Heart right ventricle (tissue), 16 donors: ENCODE measurements at regions not wholly inside any gene's neighbourhood (a gene's known extent, or its start where the extent isn't known, plus 50 kb on each side); places are given as distances from the start of the nearest gene placed in this dataset.
"Not testable (repeated sequence)": the region's sequence is repeated elsewhere in the genome, so short reads cannot be mapped to it uniquely, and the experiment has no call there.

Source experiments
- ATAC-seq, 8 donors: fragments of 200-7000 bp; cut with Tn5 transposase; one replicate each; pipeline ENCODE4 v1.9.1; 2020; ENCODE audit warnings: mild to moderate bottlenecking in 8 of 8, moderate library complexity in 8 of 8, moderate number of reproducible peaks in 1 of 8
- DNase-seq, 2 donors: peaks; one replicate each; pipeline ENCODE4 v3.0.0-alpha.2; 2020
- H3K27ac ChIP-seq, 10 donors: fragments of 200-600 bp; sonication (generic) in 2 of 10; one replicate each; pipeline versions ENCODE4 v1.5.0 to v1.8.0; 2020 to 2022; ENCODE audit warnings: mild to moderate bottlenecking in 3 of 10
- H3K27me3 ChIP-seq, 7 donors: fragments of 200-600 bp; one replicate each; pipeline ENCODE4 v1.8.0; 2021 to 2022; ENCODE audit warnings: mild to moderate bottlenecking in 2 of 7
- H3K36me3 ChIP-seq, 9 donors: fragments of 200-600 bp; sonication (generic) in 1 of 9; one replicate each; pipeline versions ENCODE4 v1.5.0 to v1.8.0; 2020 to 2022; ENCODE audit warnings: mild to moderate bottlenecking in 2 of 9
- H3K4me1 ChIP-seq, 9 donors: fragments of 200-600 bp; sonication (generic) in 1 of 9; one replicate each; pipeline versions ENCODE4 v1.5.0 to v1.8.0; 2020 to 2022; ENCODE audit warnings: mild to moderate bottlenecking in 4 of 9
- H3K4me3 ChIP-seq, 10 donors: fragments of 200-600 bp; sonication (generic) in 2 of 10; one replicate each; pipeline versions ENCODE4 v1.5.0 to v1.8.0; 2020 to 2022; ENCODE audit warnings: mild to moderate bottlenecking in 7 of 10, moderate library complexity in 2 of 10
- H3K9me3 ChIP-seq, 11 donors: fragments of 200-600 bp in 10 of 11; sonication (generic) in 2 of 11; one replicate each; pipeline versions ENCODE4 v1.5.0 to v1.8.0; 2013 to 2022; ENCODE audit warnings: mild to moderate bottlenecking in 2 of 11, control low read depth in 1 of 11, moderate library complexity in 1 of 11
- CTCF ChIP-seq, 9 donors: fragments of 200-600 bp; sonication (generic) in 2 of 9; IDR thresholded peaks; one replicate each; pipeline versions ENCODE4 v1.5.0 to v1.8.0; 2021 to 2022; ENCODE audit warnings: antibody characterized with exemption in 9 of 9, mild to moderate bottlenecking in 5 of 9, moderate library complexity in 1 of 9
- WGBS, 2 donors: extraction: QIAGEN DNeasy Blood & Tissue Kit; methylation state at CpG; one replicate each; pipeline ENCODE4 v1.1.7; 2013; ENCODE audit warnings: inconsistent platforms in 1 of 2; 5-methylcytosine and 5-hydroxymethylcytosine counted together
- intact Hi-C, 10 donors: fragments of 100-400 bp; cut with DNase I; formaldehyde crosslinking; loops; one replicate each; pipeline versions ENCODE4 v1.11.1 to v1.14.2; 2022
- donor health status: Arrhythmogenic right ventricular cardiomyopathy.
- donor health status: ischemic (EF 13 %, LVEDD 7.1; RV severe dilation, severe dysfunction).
- donor health status: healthy with polysubstance abuse.
- donor health status: DM: no; HTN: yes; CAD: no.
- donor health status: DM: no; HTN: no; CAD: no.
- donor health status: ischemic (EF 25% LVEDD 6.9; RV normal size, moderate dysfunction).
- donor health status: ischemic (EF 25% LVEDD 5.7; RV mildly dilated, moderate dysfunction).
- donor health status: healthy.
- donor health status: DM: yes; HTN: yes; CAD: no.
- donor health status: Ischemic cardiomyopathy.
- donor health status: ischemic (EF 35%, LVEDD 5.7; RV mildly dilated, moderate dysfunction).
- donor health status: nonischemic (EF 11% LVEDD 7.7; RV severe dilation, severe dysfunction).
- donor health status: DM: yes; HTN: yes; CAD: no.
- donor health status: PGD.
- donor health status: ischemic (EF 29% LVEDD 5.4; RV normal size, mild dysfunction).
- donor health status: nonischemic (EF 23%, LVEDD 6.1; RV moderate dilation, normal function).

- Histone ChIP-seq H3K27me3 (no peaks in the 10 kb centered on the region), H3K4me1 (no peaks in the 10 kb centered on the region), H3K36me3 (no peaks in the 10 kb centered on the region), H3K27ac (no peak overlapping the region), H3K9me3 (no peaks in the 10 kb centered on the region), H3K4me3 (no peak overlapping the region)
- no peak for TF ChIP-seq CTCF (IDR thresholded peaks at IDR 0.05)
- ATAC-seq (no peak), DNase-seq (no peak)
- intact Hi-C loops = no loop called here
- WGBS, 2 donors = 49 to 56% methylated on average over 2 of the region's 2 CpGs
These were observed 1077.6 kb downstream of the GALC start for GRCh38 chr14:86915406-86915805.

- Histone ChIP-seq H3K36me3 (no peaks in the 10 kb centered on the region), H3K9me3 (no peaks in the 10 kb centered on the region), H3K27ac (no peak overlapping the region), H3K27me3 (no peaks in the 10 kb centered on the region), H3K4me3 (no peak overlapping the region), H3K4me1 (no peaks in the 10 kb centered on the region)
- DNase-seq (no peak), ATAC-seq (no peak)
- intact Hi-C loops = no loop called here
- TF ChIP-seq CTCF (IDR thresholded peaks at IDR 0.05) = no peak
These were observed 1080.3 kb downstream of the GALC start for GRCh38 chr14:86912709-86913108.

- intact Hi-C loops = no loop called here
- no peak overlapping the region for H3K4me3 ChIP-seq
- DNase-seq (no peak), ATAC-seq (no peak)
- TF ChIP-seq CTCF (IDR thresholded peaks at IDR 0.05) = no peak
- no peaks in the 10 kb centered on the region for H3K4me1 ChIP-seq
- no peak overlapping the region for H3K27ac ChIP-seq
- no peaks in the 10 kb centered on the region for H3K27me3 ChIP-seq
- WGBS, 2 donors = 81 to 82% methylated on average over 6 of the region's 6 CpGs
- no peaks in the 10 kb centered on the region for H3K36me3 ChIP-seq
- H3K9me3 ChIP-seq = no peaks in the 10 kb centered on the region
These were observed 1081.5 kb downstream of the GALC start for GRCh38 chr14:86911486-86911885.

- H3K4me3 ChIP-seq, H3K9me3 ChIP-seq, DNase-seq, H3K27me3 ChIP-seq, H3K36me3 ChIP-seq, intact Hi-C loops, ATAC-seq, H3K4me1 ChIP-seq, H3K27ac ChIP-seq: not testable (repeated sequence)
- 95 to 98% methylated on average over 48 of the region's 48 CpGs for WGBS, 2 donors
These were observed 1087.5 kb downstream of the GALC start for GRCh38 chr14:86905386-86905926.

- H3K9me3 ChIP-seq = no peaks in the 10 kb centered on the region
- WGBS, 2 donors = 54 to 60% methylated on average over 7 of the region's 7 CpGs
- no peaks in the 10 kb centered on the region for H3K36me3 ChIP-seq
- ATAC-seq (no peak), DNase-seq (no peak)
- TF ChIP-seq CTCF (IDR thresholded peaks at IDR 0.05) = no peak
- H3K4me1 ChIP-seq = no peaks in the 10 kb centered on the region
- intact Hi-C loops = no loop called here
- no peak overlapping the region for H3K27ac ChIP-seq
- no peaks in the 10 kb centered on the region for H3K27me3 ChIP-seq
- H3K4me3 ChIP-seq = no peak overlapping the region
These were observed 1090.6 kb downstream of the GALC start for GRCh38 chr14:86902176-86902950.
